Thyroid gland (tissue), 4 donors: ENCODE measurements at regions not wholly inside any gene's neighbourhood (a gene's known extent, or its start where the extent isn't known, plus 50 kb on each side); places are given as distances from the start of the nearest gene placed in this dataset.
A peak's percentile ranks its signal among the peaks of the same experiment; 100 is the strongest.

Experiments used
- DNase-seq, 2 donors: peaks; one replicate each; pipeline ENCODE4 v3.0.0-alpha.2; 2019
- H3K27ac ChIP-seq, 3 donors: fragments of 200-600 bp; sonication (generic); 1 replicate in 2 of 3; 2 replicates in 1 of 3; pipeline ENCODE4 v1.5.1; 2016 to 2019; ENCODE audit warnings: mild to moderate bottlenecking in 1 of 3, moderate library complexity in 1 of 3
- H3K27me3 ChIP-seq: fragments of 200-600 bp; sonication (generic); one replicate; pipeline ENCODE4 v1.5.1; 2019
- H3K36me3 ChIP-seq, 2 donors: fragments of 200-600 bp; sonication (generic); one replicate each; pipeline ENCODE4 v1.5.1; 2016 to 2019
- H3K4me1 ChIP-seq, 2 donors: fragments of 200-600 bp; sonication (generic); one replicate each; pipeline ENCODE4 v1.5.1; 2017 to 2019
- H3K4me3 ChIP-seq, 3 donors: fragments of 200-600 bp; sonication (generic); replicated peaks in 1 of 3; 1 replicate in 2 of 3; 2 replicates in 1 of 3; pipeline ENCODE4 v1.5.1; 2016; ENCODE audit warnings: mild to moderate bottlenecking in 1 of 3
- H3K9me3 ChIP-seq: fragments of 200-600 bp; sonication (generic); one replicate; pipeline ENCODE4 v1.5.1; 2017
- POLR2A ChIP-seq, 2 donors: fragments of 450-650 bp; IDR thresholded peaks; one replicate each; pipeline ENCODE4 v1.6.1; 2017; ENCODE audit warnings: antibody characterized with exemption in 2 of 2, mild to moderate bottlenecking in 2 of 2, moderate library complexity in 1 of 2
- WGBS, 2 donors: methylation state at CpG; one replicate each; pipeline ENCODE4 v1.1.5; 2017; 5-methylcytosine and 5-hydroxymethylcytosine counted together
- intact Hi-C: fragments of 100-400 bp; cut with DNase I; formaldehyde crosslinking; loops from one replicate; pipeline ENCODE4 v1.15.1; 2023
- TF ChIP-seq, protein P1 (sequence below), 6 experiments: fragments of 200-600 bp in 3 of 6; fragments of 450-650 bp in 3 of 6; sonication (generic) in 3 of 6; IDR thresholded peaks; one replicate each; pipeline ENCODE4 v1.5.1; 2016 to 2019; ENCODE audit warnings: antibody characterized with exemption in 6 of 6, mild to moderate bottlenecking in 2 of 6, inconsistent platforms in 1 of 6, moderate library complexity in 1 of 6

GRCh38 chr4:30836231-30836630, 116.1 kb downstream of the PCDH7 start:
- intact Hi-C loops, result no loop called here
- TF ChIP-seq, protein P1, sequence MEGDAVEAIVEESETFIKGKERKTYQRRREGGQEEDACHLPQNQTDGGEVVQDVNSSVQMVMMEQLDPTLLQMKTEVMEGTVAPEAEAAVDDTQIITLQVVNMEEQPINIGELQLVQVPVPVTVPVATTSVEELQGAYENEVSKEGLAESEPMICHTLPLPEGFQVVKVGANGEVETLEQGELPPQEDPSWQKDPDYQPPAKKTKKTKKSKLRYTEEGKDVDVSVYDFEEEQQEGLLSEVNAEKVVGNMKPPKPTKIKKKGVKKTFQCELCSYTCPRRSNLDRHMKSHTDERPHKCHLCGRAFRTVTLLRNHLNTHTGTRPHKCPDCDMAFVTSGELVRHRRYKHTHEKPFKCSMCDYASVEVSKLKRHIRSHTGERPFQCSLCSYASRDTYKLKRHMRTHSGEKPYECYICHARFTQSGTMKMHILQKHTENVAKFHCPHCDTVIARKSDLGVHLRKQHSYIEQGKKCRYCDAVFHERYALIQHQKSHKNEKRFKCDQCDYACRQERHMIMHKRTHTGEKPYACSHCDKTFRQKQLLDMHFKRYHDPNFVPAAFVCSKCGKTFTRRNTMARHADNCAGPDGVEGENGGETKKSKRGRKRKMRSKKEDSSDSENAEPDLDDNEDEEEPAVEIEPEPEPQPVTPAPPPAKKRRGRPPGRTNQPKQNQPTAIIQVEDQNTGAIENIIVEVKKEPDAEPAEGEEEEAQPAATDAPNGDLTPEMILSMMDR (IDR thresholded peaks at IDR 0.05), result no peak
- no peak for TF ChIP-seq POLR2A (IDR thresholded peaks at IDR 0.05)
- no peaks in the 10 kb centered on the region for H3K36me3 ChIP-seq
- no peaks in the 10 kb centered on the region for H3K4me1 ChIP-seq
- H3K4me3 ChIP-seq, result no peak overlapping the region
- H3K27me3 ChIP-seq, result no peaks in the 10 kb centered on the region
- no peaks in the 10 kb centered on the region for H3K9me3 ChIP-seq
- WGBS, 2 donors, result 59 to 79% methylated on average over 1 of the region's 1 CpG
- no peak overlapping the region for H3K27ac ChIP-seq
- DNase-seq, result no peak

- no peak for DNase-seq
- Histone ChIP-seq H3K27ac (no peak overlapping the region), H3K4me3 (no peak overlapping the region), H3K9me3 (no peaks in the 10 kb centered on the region), H3K4me1 (no peaks in the 10 kb centered on the region), H3K27me3 (no peaks in the 10 kb centered on the region), H3K36me3 (no peaks in the 10 kb centered on the region)
- TF ChIP-seq, protein P1 (IDR thresholded peaks at IDR 0.05), result no peak
- intact Hi-C loops, result no loop called here
- WGBS, 2 donors, result 56 to 62% methylated on average over 2 of the region's 2 CpGs
These were observed 117.0 kb downstream of the PCDH7 start for GRCh38 chr4:30837131-30837539.

- Histone ChIP-seq H3K4me3 (no peak overlapping the region), H3K36me3 (no peaks in the 10 kb centered on the region), H3K9me3 (no peaks in the 10 kb centered on the region), H3K27me3 (no peaks in the 10 kb centered on the region), H3K4me1 (no peaks in the 10 kb centered on the region), H3K27ac (no peak overlapping the region)
- intact Hi-C loops, result no loop called here
- DNase-seq, result no peak
- WGBS, 2 donors, result 79 to 82% methylated on average over 2 of the region's 2 CpGs
- TF ChIP-seq, protein P1 (IDR thresholded peaks at IDR 0.05), result no peak
- TF ChIP-seq POLR2A (IDR thresholded peaks at IDR 0.05), result no peak
These were observed 117.7 kb downstream of the PCDH7 start for GRCh38 chr4:30837861-30838260.

- no peak overlapping the region for H3K27ac ChIP-seq
- H3K4me1 ChIP-seq, result no peaks in the 10 kb centered on the region
- no peak for DNase-seq
- H3K9me3 ChIP-seq, result no peaks in the 10 kb centered on the region
- H3K27me3 ChIP-seq, result no peaks in the 10 kb centered on the region
- no peak overlapping the region for H3K4me3 ChIP-seq
- WGBS, 2 donors, result 77 to 81% methylated on average over 3 of the region's 3 CpGs
- no peaks in the 10 kb centered on the region for H3K36me3 ChIP-seq
- no peak for TF ChIP-seq POLR2A (IDR thresholded peaks at IDR 0.05)
- TF ChIP-seq, protein P1 (IDR thresholded peaks at IDR 0.05), result no peak
- intact Hi-C loops, result no loop called here
These were observed 118.2 kb downstream of the PCDH7 start for GRCh38 chr4:30838331-30838730.

DNA sequence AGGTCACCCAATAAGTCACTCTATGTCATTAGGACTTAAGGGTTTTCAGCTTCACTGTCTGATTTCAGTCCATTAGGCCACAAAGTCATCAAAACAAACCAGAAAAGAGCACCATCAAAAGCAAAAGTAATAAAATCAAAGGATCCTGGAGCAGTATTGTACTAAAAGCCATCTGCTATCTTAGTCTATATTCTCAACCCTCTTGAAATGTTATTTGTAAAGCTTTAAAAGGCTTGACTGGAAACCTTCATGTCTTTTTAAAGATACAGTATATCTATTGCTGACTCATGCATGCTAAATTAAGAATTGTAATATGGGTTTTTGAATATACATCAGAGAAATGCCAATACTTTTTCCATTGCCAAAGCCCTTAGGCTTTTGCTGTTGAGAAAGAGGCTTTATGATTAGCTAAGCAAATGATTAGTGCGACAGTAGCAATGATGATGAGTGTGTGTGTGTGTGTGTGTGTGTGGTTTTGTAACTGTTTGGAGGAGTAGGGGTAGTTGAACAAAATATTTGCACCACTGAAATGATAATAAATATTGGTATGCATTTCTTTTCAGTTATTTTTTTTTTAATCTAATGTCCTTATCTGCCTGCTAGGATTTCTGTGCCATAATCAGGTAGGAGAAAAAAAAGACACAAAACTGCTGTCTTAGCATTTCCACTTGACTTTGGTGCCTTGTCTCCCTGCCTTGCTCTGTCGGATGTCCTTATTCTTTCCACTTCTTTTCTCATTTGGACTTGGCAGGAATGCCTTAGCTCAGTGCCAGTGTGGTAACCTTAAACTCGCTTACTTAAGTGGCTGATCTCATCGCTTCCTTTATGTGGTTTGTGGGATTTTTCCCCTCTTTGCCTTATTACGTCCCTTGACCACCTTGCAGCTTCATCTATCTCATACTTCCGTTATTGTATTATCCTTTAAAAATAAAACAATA, 119.7 kb downstream of the PCDH7 start:
- H3K36me3 ChIP-seq, result no peaks in the 10 kb centered on the region
- TF ChIP-seq, protein P1 (IDR thresholded peaks at IDR 0.05), result no peak
- TF ChIP-seq POLR2A (IDR thresholded peaks at IDR 0.05), result no peak
- no peak overlapping the region for H3K27ac ChIP-seq
- no peaks in the 10 kb centered on the region for H3K9me3 ChIP-seq
- intact Hi-C loops, result no loop called here
- peak in 1 of 2 donors; percentile 41 for DNase-seq
- no peaks in the 10 kb centered on the region for H3K27me3 ChIP-seq
- WGBS, 2 donors, result 55 to 72% methylated on average over 6 of the region's 6 CpGs
- H3K4me3 ChIP-seq, result no peak overlapping the region
- no peaks in the 10 kb centered on the region for H3K4me1 ChIP-seq
